ENCODE measurements at regions not wholly inside any gene's neighbourhood (a gene's known extent, or its start where the extent isn't known, plus 50 kb on each side); places are given as distances from the start of the nearest gene placed in this dataset.
A peak's percentile ranks its signal among the peaks of the same experiment; 100 is the strongest.
"Not testable (repeated sequence)": the region's sequence is repeated elsewhere in the genome, so short reads cannot be mapped to it uniquely, and the experiment has no call there.

GRCh38 chr10:23779301-23779700 lies 340.4 kb downstream of the OTUD1 start:
- Mint-ChIP-seq H3K36me3 (ENCODE audit: low read depth) (no peaks in the 10 kb centered on the region), H3K4me3 (no peak overlapping the region), H3K27ac (peak overlapping the region in 1 of 3 experiments; percentile 59), H3K27me3 (ENCODE audit: low read depth) (no peaks in the 10 kb centered on the region), H3K4me1 (peaks cover 6% of the 10 kb centered on the region), H3K9me3 (no peaks in the 10 kb centered on the region)
- no peak for TF ChIP-seq CTCF (IDR thresholded peaks at IDR 0.05; ENCODE audit: unreplicated experiment in 3 of 3)

GRCh38 chr10:23780331-23780730 lies 341.5 kb downstream of the OTUD1 start:
- Mint-ChIP-seq H3K27ac (no peak overlapping the region), H3K27me3 (ENCODE audit: low read depth) (no peaks in the 10 kb centered on the region), H3K36me3 (ENCODE audit: low read depth) (no peaks in the 10 kb centered on the region), H3K4me1 (peaks cover 6% of the 10 kb centered on the region), H3K9me3 (no peaks in the 10 kb centered on the region), H3K4me3 (no peak overlapping the region)
- TF ChIP-seq CTCF (IDR thresholded peaks at IDR 0.05; ENCODE audit: unreplicated experiment in 3 of 3) = no peak

GRCh38 chr10:23786594-23786993 lies 347.7 kb downstream of the OTUD1 start:
- H3K27me3 Mint-ChIP-seq (ENCODE audit: low read depth) = no peaks in the 10 kb centered on the region
- H3K9me3 Mint-ChIP-seq = no peaks in the 10 kb centered on the region
- H3K4me1 Mint-ChIP-seq = no peaks in the 10 kb centered on the region
- no peak overlapping the region for H3K27ac Mint-ChIP-seq
- H3K36me3 Mint-ChIP-seq (ENCODE audit: low read depth) = no peaks in the 10 kb centered on the region
- H3K4me3 Mint-ChIP-seq = no peak overlapping the region
- no peak for TF ChIP-seq CTCF (IDR thresholded peaks at IDR 0.05; ENCODE audit: unreplicated experiment in 3 of 3)

- H3K9me3 Mint-ChIP-seq = no peaks in the 10 kb centered on the region
- no peaks in the 10 kb centered on the region for H3K27me3 Mint-ChIP-seq (ENCODE audit: low read depth)
- H3K27ac Mint-ChIP-seq = peak overlapping the region in 1 of 3 experiments; percentile 25
- H3K36me3 Mint-ChIP-seq (ENCODE audit: low read depth) = no peaks in the 10 kb centered on the region
- H3K4me1 Mint-ChIP-seq = peaks cover 5% of the 10 kb centered on the region
- H3K4me3 Mint-ChIP-seq = no peak overlapping the region
- no peak for TF ChIP-seq CTCF (IDR thresholded peaks at IDR 0.05; ENCODE audit: unreplicated experiment in 3 of 3)
Measured at GRCh38 chr10:23793577-23793976, 354.7 kb downstream of the OTUD1 start.

- peaks cover 12% of the 10 kb centered on the region for H3K4me1 Mint-ChIP-seq
- not testable (repeated sequence) for H3K27ac Mint-ChIP-seq; H3K27me3 Mint-ChIP-seq (ENCODE audit: low read depth); H3K4me3 Mint-ChIP-seq; H3K36me3 Mint-ChIP-seq (ENCODE audit: low read depth); H3K9me3 Mint-ChIP-seq
Measured at GRCh38 chr10:23797452-23797851, 358.6 kb downstream of the OTUD1 start.

GRCh38 chr10:23804125-23804524 lies 365.2 kb downstream of the OTUD1 start:
- Mint-ChIP-seq H3K27me3 (ENCODE audit: low read depth) (no peaks in the 10 kb centered on the region), H3K27ac (no peak overlapping the region), H3K9me3 (peaks cover 4% of the 10 kb centered on the region), H3K36me3 (ENCODE audit: low read depth) (no peaks in the 10 kb centered on the region), H3K4me3 (no peak overlapping the region), H3K4me1 (peaks cover 6% of the 10 kb centered on the region)
- no peak for TF ChIP-seq CTCF (IDR thresholded peaks at IDR 0.05; ENCODE audit: unreplicated experiment in 3 of 3)

Measured in nephron (organoid).